Testis (tissue), 2 donors: ENCODE measurements at regions not wholly inside any gene's neighbourhood (a gene's known extent, or its start where the extent isn't known, plus 50 kb on each side); places are given as distances from the start of the nearest gene placed in this dataset.

Experiments
- POLR2A ChIP-seq: fragments of 450-650 bp; IDR thresholded peaks from one replicate; pipeline ENCODE4 v1.6.1; 2017; ENCODE audit warnings: antibody characterized with exemption, mild to moderate bottlenecking, moderate library complexity
- TF ChIP-seq, protein P1 (sequence below), 3 experiments: fragments of 450-650 bp in 2 of 3; fragments of 200-600 bp in 1 of 3; sonication (generic) in 1 of 3; IDR thresholded peaks; one replicate each; pipeline ENCODE4 v1.5.1; 2016 to 2019; ENCODE audit warnings: antibody characterized with exemption in 3 of 3, mild to moderate bottlenecking in 2 of 3, moderate library complexity in 1 of 3

GRCh38 chr2:191618046-191618780, 59.7 kb upstream of the NABP1 start:
- TF ChIP-seq, protein P1, sequence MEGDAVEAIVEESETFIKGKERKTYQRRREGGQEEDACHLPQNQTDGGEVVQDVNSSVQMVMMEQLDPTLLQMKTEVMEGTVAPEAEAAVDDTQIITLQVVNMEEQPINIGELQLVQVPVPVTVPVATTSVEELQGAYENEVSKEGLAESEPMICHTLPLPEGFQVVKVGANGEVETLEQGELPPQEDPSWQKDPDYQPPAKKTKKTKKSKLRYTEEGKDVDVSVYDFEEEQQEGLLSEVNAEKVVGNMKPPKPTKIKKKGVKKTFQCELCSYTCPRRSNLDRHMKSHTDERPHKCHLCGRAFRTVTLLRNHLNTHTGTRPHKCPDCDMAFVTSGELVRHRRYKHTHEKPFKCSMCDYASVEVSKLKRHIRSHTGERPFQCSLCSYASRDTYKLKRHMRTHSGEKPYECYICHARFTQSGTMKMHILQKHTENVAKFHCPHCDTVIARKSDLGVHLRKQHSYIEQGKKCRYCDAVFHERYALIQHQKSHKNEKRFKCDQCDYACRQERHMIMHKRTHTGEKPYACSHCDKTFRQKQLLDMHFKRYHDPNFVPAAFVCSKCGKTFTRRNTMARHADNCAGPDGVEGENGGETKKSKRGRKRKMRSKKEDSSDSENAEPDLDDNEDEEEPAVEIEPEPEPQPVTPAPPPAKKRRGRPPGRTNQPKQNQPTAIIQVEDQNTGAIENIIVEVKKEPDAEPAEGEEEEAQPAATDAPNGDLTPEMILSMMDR (IDR thresholded peaks at IDR 0.05) = no peak
- no peak for TF ChIP-seq POLR2A
